Endothelial cell of umbilical vein (primary cell): ENCODE measurements at regions not wholly inside any gene's neighbourhood (a gene's known extent, or its start where the extent isn't known, plus 50 kb on each side); places are given as distances from the start of the nearest gene placed in this dataset.

Experiments used
- BruUV-seq: library from RNA; stranded (reverse); fragments of 400-500 nt; replicated peaks from 2 replicates; lab custom pipeline; 2021; lab: Mats Ljungman, UMichigan
- CTCF ChIA-PET: fragments of 300-600, 350-600 bp; sonication (Branson Sonifier 250); formaldehyde crosslinking; loops from one replicate; lab custom pipeline; 2021; ENCODE audit warnings: antibody characterized with exemption, inconsistent platforms; lab: Charles Lee
- POLR2A ChIA-PET: fragments of 300-600, 350-600 bp; sonication (Branson Sonifier 250); formaldehyde crosslinking; loops from one replicate; lab custom pipeline; 2021; ENCODE audit warnings: antibody characterized with exemption, inconsistent platforms; lab: Charles Lee
- DNase-seq: peaks from one replicate; pipeline ENCODE4 v3.0.0-alpha.2; 2011; ENCODE audit warnings: low read depth, low spot score
- FAIRE-seq: peaks from 2 replicates; lab custom pipeline; 2011; peaks lifted over from hg19 to GRCh38; lab: Jason Lieb, UNC
- H2AFZ ChIP-seq: 2 replicates; pipeline ENCODE4 v1.6.0; 2012; ENCODE audit warnings: low read depth, low read length, control low read depth, inconsistent platforms
- H3K27ac ChIP-seq: 2 replicates; pipeline ENCODE4 v1.5.1; 2011; ENCODE audit warnings: low read depth, mild to moderate bottlenecking, control low read depth, low read length, moderate library complexity; ENCODE audit not compliant: insufficient read depth
- H3K27me3 ChIP-seq, 2 experiments: 2 replicates each; pipeline versions ENCODE4 v1.6.0 to v1.6.1; 2011; ENCODE audit warnings: low read length in 2 of 2, mixed read lengths in 1 of 2; ENCODE audit not compliant: control insufficient read depth in 2 of 2, insufficient read depth in 2 of 2
- H3K36me3 ChIP-seq, 2 experiments: 2 replicates in 1 of 2; 3 replicates in 1 of 2; pipeline ENCODE4 v1.5.1; 2011; ENCODE audit warnings: low read length in 2 of 2, mild to moderate bottlenecking in 1 of 2, moderate library complexity in 1 of 2; ENCODE audit not compliant: control insufficient read depth in 2 of 2, insufficient read depth in 2 of 2; ENCODE audit errors: extremely low read depth in 1 of 2
- H3K4me1 ChIP-seq: 3 replicates; pipeline ENCODE4 v1.5.1; 2011; ENCODE audit warnings: mild to moderate bottlenecking, low read length; ENCODE audit not compliant: control insufficient read depth, insufficient read depth; ENCODE audit errors: extremely low read depth
- H3K4me2 ChIP-seq: 2 replicates; pipeline ENCODE4 v1.6.1; 2011; ENCODE audit warnings: low read length, control low read depth, mixed read lengths; ENCODE audit not compliant: insufficient read depth
- H3K4me3 ChIP-seq, 3 experiments: fragments of 200-600 bp in 1 of 3; sonication (generic), shearing (Covaris generic) in 1 of 3; replicated peaks in 1 of 3; 2 replicates each; pipeline ENCODE4 v1.5.1; 2011 to 2016; ENCODE audit warnings: control low read depth in 3 of 3, low read length in 3 of 3, mild to moderate bottlenecking in 2 of 3, inconsistent platforms in 1 of 3, low read depth in 1 of 3, moderate library complexity in 1 of 3; ENCODE audit not compliant: insufficient read depth in 1 of 3
- H3K79me2 ChIP-seq: 2 replicates; pipeline ENCODE4 v1.6.0; 2012; ENCODE audit warnings: low read length, inconsistent platforms; ENCODE audit not compliant: control insufficient read depth, insufficient read depth
- H3K9ac ChIP-seq: replicated peaks from 2 replicates; pipeline ENCODE3; 2011; ENCODE audit warnings: low read length, control low read depth; ENCODE audit not compliant: insufficient read depth; ENCODE audit errors: extremely low read depth
- H3K9me1 ChIP-seq: replicated peaks from 3 replicates; pipeline ENCODE4 v1.6.0; 2011; ENCODE audit warnings: mild to moderate bottlenecking, low read length; ENCODE audit not compliant: control insufficient read depth, insufficient read depth; ENCODE audit errors: extremely low read depth
- H3K9me3 ChIP-seq: replicated peaks from 2 replicates; pipeline ENCODE4 v1.5.1; 2012; ENCODE audit warnings: low read length, inconsistent platforms; ENCODE audit not compliant: control insufficient read depth, insufficient read depth
- H4K20me1 ChIP-seq: replicated peaks from 2 replicates; pipeline ENCODE3; 2011; ENCODE audit warnings: mild to moderate bottlenecking, low read length; ENCODE audit not compliant: control insufficient read depth, insufficient read depth; ENCODE audit errors: extremely low read depth
- EZH2 ChIP-seq: IDR thresholded peaks from 2 replicates; pipeline ENCODE4 v1.6.1; 2012; ENCODE audit warnings: borderline replicate concordance, low read depth, mild to moderate bottlenecking, moderate library complexity, low read length, inconsistent platforms; ENCODE audit not compliant: severe bottlenecking
- FOS ChIP-seq: IDR thresholded peaks from 2 replicates; pipeline ENCODE4 v1.6.1; 2011; ENCODE audit warnings: mild to moderate bottlenecking, low read length, moderate library complexity, borderline replicate concordance; ENCODE audit not compliant: insufficient read depth
- GATA2 ChIP-seq: IDR thresholded peaks from 2 replicates; pipeline ENCODE4 v1.7.0; 2011; ENCODE audit warnings: low read depth, mild to moderate bottlenecking, moderate library complexity, mixed read lengths, low read length; ENCODE audit not compliant: insufficient read length, insufficient read depth
- JUN ChIP-seq: IDR thresholded peaks from 2 replicates; pipeline ENCODE4 v1.6.1; 2011; ENCODE audit warnings: borderline replicate concordance, low read depth; ENCODE audit not compliant: insufficient read length, insufficient read depth
- MYC ChIP-seq: IDR thresholded peaks from one replicate; pipeline ENCODE4 v1.6.1; 2011; ENCODE audit warnings: mild to moderate bottlenecking, low read depth, low read length
- POLR2A ChIP-seq: IDR thresholded peaks from 2 replicates; pipeline ENCODE4 v1.6.1; 2012; ENCODE audit warnings: low read depth, mild to moderate bottlenecking, control low read depth, low read length
- POLR2AphosphoS5 ChIP-seq: IDR thresholded peaks from 2 replicates; pipeline ENCODE4 v1.6.1; 2012; ENCODE audit warnings: low read depth, mild to moderate bottlenecking, control low read depth, low read length, moderate library complexity; ENCODE audit not compliant: insufficient read depth
- dilution Hi-C: fragments of 300-500 bp; cut with MboI; formaldehyde crosslinking; loops from one replicate; pipeline ENCODE4 v1.15.0; 2019; ENCODE audit warnings: low sequenced_read_pairs; ENCODE audit not compliant: extremely low pct_ligation_motif_present
- intact Hi-C: fragments of 100-400 bp; cut with micrococcal nuclease; formaldehyde crosslinking; loops from one replicate; pipeline ENCODE4 v1.10.0; 2022
- TF ChIP-seq, protein P1 (sequence below): IDR thresholded peaks from 2 replicates; pipeline ENCODE4 v1.6.1; 2011; ENCODE audit not compliant: insufficient read depth, insufficient read length
- TF ChIP-seq, protein P2 (sequence below), 2 donors: IDR thresholded peaks; 1 replicate in 1 of 2; 2 replicates in 1 of 2; pipeline ENCODE4 v1.5.1; 2011; ENCODE audit warnings: low read length in 2 of 2, mild to moderate bottlenecking in 2 of 2, moderate library complexity in 2 of 2, control low read depth in 1 of 2, inconsistent platforms in 1 of 2, low read depth in 1 of 2; ENCODE audit not compliant: insufficient read depth in 1 of 2; ENCODE audit errors: extremely low read depth in 1 of 2

DNA sequence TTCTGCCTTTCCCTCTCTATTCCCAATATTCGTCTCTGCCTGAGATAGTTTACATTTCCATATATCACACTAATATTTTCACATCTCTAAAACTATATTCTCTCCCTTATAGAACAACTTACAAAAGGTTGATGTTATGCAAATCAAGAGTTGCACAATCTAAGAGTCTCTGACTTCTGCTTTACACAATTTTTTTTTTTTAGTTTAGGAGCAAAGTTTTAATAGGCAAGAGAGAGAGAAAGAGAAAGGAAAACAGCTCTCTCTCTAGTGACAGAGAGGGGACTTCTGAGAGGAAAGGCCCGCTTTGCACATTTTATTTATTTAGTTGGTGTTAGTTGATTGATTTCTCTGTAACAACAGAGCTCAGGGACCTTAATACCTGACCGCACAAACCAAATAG is 380.2 kb downstream of the TXNL1 start:
- dilution Hi-C loops = no loop called here
- Histone ChIP-seq H4K20me1 (no peaks in the 10 kb centered on the region), H3K4me2 (no peak overlapping the region), H3K9ac (no peak overlapping the region), H3K9me3 (no peaks in the 10 kb centered on the region), H3K9me1 (no peaks in the 10 kb centered on the region), H3K36me3 (no peaks in the 10 kb centered on the region), H2AFZ (no peak overlapping the region), H3K27ac (no peak overlapping the region), H3K4me3 (no peak overlapping the region), H3K79me2 (no peaks in the 10 kb centered on the region), H3K4me1 (no peaks in the 10 kb centered on the region), H3K27me3 (no peaks in the 10 kb centered on the region)
- intact Hi-C loops = no loop called here
- CTCF ChIA-PET = no interaction called here
- FAIRE-seq (no peak), DNase-seq (no peak)
- TF ChIP-seq JUN (no peak), FOS (no peak), POLR2A (no peak), EZH2 (no peak), POLR2AphosphoS5 (no peak), MYC (no peak), GATA2 (no peak)
- TF ChIP-seq, protein P1, sequence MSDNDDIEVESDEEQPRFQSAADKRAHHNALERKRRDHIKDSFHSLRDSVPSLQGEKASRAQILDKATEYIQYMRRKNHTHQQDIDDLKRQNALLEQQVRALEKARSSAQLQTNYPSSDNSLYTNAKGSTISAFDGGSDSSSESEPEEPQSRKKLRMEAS = no peak
- TF ChIP-seq, protein P2, sequence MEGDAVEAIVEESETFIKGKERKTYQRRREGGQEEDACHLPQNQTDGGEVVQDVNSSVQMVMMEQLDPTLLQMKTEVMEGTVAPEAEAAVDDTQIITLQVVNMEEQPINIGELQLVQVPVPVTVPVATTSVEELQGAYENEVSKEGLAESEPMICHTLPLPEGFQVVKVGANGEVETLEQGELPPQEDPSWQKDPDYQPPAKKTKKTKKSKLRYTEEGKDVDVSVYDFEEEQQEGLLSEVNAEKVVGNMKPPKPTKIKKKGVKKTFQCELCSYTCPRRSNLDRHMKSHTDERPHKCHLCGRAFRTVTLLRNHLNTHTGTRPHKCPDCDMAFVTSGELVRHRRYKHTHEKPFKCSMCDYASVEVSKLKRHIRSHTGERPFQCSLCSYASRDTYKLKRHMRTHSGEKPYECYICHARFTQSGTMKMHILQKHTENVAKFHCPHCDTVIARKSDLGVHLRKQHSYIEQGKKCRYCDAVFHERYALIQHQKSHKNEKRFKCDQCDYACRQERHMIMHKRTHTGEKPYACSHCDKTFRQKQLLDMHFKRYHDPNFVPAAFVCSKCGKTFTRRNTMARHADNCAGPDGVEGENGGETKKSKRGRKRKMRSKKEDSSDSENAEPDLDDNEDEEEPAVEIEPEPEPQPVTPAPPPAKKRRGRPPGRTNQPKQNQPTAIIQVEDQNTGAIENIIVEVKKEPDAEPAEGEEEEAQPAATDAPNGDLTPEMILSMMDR (IDR thresholded peaks at IDR 0.05; ENCODE audit: extremely low read depth in 1 of 2, insufficient read depth in 1 of 2, low read depth in 1 of 2, low read length in 2 of 2) = no peak
- BruUV-seq = no TSS peak
- POLR2A ChIA-PET = no interaction called here
